NCI-H1417 treated with DMSO at 0.1 percent for 48 hours (cell line): ENCODE measurements at regions not wholly inside any gene's neighbourhood (a gene's known extent, or its start where the extent isn't known, plus 50 kb on each side); places are given as distances from the start of the nearest gene placed in this dataset.

Experiments used
- DNase-seq: peaks from one replicate; lab custom pipeline; 2025; lab: John Stamatoyannopoulos, UW

GRCh38 chr4:14552119-14552518 is 450.2 kb upstream of the CPEB2 start:
- DNase-seq = no peak

- no peak for DNase-seq
Measured at GRCh38 chr4:14559646-14560045, 442.6 kb upstream of the CPEB2 start.

DNA sequence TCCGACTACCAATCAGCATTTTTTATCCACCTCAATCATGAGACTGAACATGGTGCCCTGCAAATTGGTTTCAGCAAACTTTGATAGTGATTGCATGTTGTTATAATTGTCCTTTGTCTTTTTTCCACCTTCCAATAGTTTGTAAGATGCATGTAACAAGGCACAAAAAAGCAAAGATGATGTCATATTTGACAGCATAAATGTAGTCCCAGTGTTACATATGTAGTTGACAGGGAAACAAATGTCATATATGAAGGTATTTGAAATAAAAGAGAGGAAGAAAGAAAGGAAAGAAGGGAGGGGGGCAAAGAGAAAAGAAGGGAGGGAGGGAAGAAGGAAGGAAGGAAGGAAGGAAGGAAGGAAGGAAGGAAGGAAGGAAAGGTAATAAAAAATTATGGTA is 441.7 kb upstream of the CPEB2 start:
- DNase-seq = no peak

GRCh38 chr4:14562901-14563300 is 439.4 kb upstream of the CPEB2 start:
- no peak for DNase-seq

- no peak for DNase-seq
Measured at GRCh38 chr4:14564281-14564680, 438.0 kb upstream of the CPEB2 start.

- DNase-seq = no peak
Measured at GRCh38 chr4:14566518-14566917, 435.8 kb upstream of the CPEB2 start.

DNA sequence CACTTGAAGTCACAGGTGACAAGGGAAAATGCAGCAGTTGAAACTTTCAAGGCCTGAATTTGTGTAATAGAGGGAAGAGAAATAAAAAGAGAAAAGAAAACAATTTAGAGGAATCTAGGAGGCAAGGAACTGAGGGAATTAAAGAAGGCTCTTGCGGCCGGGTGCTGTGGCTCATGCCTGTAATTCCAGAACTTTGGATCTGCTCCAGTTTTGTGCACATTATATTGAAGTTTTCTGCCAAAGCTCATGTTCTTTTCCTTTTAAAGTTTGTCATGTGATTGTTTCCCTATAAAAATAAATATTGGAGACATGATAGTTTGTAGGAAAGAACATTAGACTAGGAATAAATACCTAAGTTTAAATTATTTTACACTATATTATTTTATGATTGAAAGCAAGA is 433.9 kb upstream of the CPEB2 start:
- DNase-seq = no peak

GRCh38 chr4:14575289-14575688 is 427.0 kb upstream of the CPEB2 start:
- no peak for DNase-seq

DNA sequence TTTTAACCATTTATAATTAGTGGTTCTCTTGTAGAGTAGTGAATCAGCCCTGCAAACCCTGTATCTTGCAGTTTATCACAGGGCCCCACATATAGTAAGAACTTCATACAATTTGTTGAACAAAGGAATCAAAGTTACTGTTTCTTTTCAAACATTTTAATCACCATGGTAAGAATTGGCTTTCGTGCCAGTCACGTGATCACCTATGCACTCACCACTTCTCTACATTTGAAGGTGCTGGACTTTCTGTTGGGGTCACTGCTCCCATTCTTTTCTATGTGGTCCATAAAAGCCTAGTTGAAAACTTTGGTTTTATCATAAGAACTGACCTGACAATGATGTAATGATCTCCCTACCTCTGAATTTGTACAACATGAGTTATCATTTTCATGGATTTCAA is 426.4 kb upstream of the CPEB2 start:
- no peak for DNase-seq

- no peak for DNase-seq
Measured at GRCh38 chr4:14580061-14580460, 422.2 kb upstream of the CPEB2 start.

DNA sequence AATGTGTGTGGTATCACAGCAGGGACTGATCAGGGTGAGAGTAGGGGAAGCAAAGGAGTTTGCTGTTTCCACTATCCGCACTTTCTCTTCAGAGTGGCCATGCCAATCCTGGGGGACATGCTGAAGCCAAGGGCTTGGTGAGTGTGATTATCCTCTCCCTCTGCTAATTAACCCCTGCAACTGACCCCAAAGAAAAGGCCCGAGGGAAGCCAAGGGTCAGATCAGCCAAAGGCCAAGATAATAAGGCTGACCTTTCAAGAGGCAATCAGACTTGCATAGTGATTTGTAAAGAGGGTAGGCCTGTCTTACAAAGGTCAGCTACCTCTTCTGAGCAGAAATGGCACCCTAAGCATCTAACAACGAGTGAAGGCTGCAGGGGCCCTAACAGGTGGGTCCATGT is 420.5 kb upstream of the CPEB2 start:
- DNase-seq = no peak

- DNase-seq = no peak
Measured at GRCh38 chr4:14582677-14583076, 419.6 kb upstream of the CPEB2 start.

DNA sequence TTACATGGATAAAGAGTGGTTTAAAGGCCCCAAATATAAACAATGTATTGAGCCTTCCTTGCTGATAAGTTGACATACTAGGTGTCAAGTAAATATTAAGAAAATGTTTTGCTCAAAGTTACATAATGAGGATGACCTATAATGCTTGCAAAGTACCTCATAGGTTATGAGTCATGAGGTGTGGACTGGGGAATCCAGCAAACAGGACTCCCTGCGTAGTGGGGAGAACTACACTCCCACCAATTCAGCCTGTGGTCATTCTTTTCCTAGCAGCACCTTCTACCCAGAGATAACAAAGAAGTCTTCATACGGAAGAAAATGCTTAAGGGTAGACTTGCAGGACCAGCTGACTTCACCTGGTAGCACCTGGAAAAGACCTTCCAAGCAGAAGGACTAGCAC is 418.9 kb upstream of the CPEB2 start:
- DNase-seq = no peak

GRCh38 chr4:14583752-14584151 is 418.5 kb upstream of the CPEB2 start:
- no peak for DNase-seq

- DNase-seq = no peak
Measured at GRCh38 chr4:14592950-14593349, 409.3 kb upstream of the CPEB2 start.

DNA sequence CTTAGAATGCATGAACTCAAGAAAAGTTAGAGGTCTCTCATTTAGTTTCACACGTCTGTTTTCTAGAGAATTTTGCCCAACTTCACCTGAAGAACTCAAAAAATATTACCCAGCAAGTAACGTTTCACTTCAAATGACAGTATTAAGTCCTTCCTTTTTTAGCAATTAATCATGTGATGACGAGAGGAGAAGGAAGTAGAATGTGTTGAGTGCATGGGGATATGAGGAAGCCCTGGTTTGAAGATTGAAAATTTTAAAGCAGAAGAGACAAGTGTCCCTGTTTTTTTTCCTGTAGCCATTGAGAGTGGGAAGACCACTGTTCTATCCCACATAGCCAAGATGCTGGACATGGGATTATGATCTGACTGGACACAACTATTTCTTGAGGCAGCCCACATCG is 406.3 kb upstream of the CPEB2 start:
- DNase-seq = no peak

DNA sequence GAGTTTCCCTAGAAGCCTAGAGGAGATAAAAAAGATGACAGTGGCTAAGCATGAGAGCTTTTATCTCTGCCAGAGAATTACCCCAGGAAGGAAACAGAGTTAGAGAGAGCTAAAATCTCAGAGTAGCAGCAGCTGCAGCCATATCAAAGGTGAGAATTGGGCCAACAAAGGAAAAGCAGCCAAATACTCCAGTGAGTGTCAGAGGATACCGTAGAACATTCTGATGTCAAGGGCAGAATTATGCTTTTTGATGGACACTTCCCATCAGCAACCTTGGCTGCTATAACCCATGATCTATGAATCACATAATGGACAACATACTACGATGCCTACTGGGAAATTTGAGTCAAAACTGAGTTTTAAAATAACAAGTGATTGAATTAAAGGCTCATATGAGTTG is 405.8 kb upstream of the CPEB2 start:
- DNase-seq = no peak

GRCh38 chr4:14596904-14597303 is 405.4 kb upstream of the CPEB2 start:
- no peak for DNase-seq

DNA sequence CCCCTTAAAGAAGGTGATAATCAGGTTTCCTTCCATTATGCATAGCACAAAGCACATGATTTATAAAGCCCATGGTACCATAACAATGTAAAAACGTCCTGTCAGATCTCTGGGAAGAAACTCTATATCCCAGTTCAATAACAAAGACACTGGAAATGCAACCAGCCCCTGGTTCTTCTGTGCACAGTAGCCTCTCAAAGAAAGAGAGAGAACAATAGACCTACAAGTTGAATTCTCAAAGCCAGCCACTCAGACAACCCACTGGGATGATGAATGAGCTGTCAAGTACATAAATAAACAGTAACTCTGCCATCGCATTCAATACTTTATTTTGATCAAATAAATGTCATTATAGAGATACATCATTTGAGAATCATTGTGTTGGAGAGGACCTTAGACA is 400.1 kb upstream of the CPEB2 start:
- DNase-seq = no peak

DNA sequence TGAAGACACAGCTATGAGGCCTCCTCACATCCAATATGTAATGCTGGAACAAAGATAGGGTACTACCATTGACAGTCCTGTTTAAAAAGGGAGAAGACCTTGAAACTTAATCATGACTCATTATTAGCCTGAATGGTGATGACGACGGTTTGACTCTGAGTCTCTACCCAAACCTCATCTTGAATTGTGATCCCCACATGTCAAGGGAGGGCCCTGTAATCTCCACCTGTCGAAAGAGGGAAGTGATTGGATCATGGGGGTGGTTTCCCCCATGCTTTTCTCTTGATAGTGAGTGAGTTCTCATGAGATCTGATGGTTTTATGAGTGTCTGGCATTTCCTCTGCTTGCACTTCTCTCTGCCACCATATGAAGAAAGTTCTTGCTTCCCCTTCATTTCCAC is 395.3 kb upstream of the CPEB2 start:
- no peak for DNase-seq

DNA sequence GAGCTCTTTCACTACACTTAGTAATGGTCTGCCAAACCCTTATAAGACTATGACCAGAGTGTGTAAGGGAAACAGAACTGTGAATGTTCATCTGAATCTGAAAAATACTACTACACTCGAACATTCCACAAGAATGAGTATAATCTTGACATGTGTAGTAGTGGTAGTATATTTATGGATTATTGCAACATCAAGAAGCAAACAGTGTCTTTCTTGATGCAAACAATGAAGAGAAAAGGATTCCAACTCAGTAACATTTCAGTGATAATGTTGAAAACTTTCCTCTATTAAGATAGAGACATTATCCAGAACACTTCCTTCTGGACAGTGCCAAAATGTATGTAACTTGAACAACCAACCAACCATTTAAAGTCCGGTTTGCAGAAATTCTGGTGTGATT is 394.7 kb upstream of the CPEB2 start:
- DNase-seq = no peak

- no peak for DNase-seq
Measured at GRCh38 chr4:14608630-14609029, 393.7 kb upstream of the CPEB2 start.

DNA sequence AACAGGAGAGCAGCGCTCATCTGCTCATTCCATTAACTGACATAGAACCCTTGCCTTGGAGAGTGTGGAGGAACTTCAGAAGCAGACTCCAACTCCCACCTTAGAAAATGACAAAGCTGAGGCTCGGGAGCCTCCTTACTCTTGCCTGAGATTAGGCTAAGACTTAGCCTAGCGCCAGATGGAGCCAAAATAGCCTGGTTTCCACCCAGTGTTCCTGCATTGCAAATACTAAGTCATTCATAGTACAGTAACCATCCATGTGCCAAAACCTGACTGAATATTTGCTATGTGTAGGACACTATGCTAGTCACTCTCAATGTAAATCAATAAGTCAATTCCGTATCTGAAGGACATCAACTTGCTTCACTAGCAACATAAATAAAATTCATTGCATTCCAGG is 387.4 kb upstream of the CPEB2 start:
- no peak for DNase-seq

DNA sequence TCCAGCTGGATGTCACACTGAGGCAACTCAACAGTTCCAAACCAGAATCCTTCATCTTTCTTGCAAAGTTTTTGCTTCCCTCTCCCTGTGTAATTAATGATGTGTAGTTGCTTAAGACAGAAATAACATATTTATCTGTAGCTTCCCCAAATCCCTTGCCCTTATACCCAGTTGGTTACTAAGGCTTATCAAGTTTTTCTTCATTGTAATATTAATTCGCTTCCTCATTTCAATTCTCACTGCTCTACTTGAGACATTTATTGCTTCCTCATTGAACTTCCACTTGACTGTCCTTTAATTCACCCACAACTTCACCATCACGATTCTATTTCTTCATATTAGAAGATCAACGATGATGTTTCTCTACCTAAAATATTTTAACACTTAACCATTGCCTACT is 386.6 kb upstream of the CPEB2 start:
- DNase-seq = no peak

GRCh38 chr4:14620567-14621141 is 381.6 kb upstream of the CPEB2 start:
- no peak for DNase-seq
